RWPE1 (cell line): ENCODE measurements at regions not wholly inside any gene's neighbourhood (a gene's known extent, or its start where the extent isn't known, plus 50 kb on each side); places are given as distances from the start of the nearest gene placed in this dataset.
"Not testable (repeated sequence)": the region's sequence is repeated elsewhere in the genome, so short reads cannot be mapped to it uniquely, and the experiment has no call there.

Experiments
- CTCF ChIA-PET: fragments of 350-600 bp; sonication (Branson Sonifier 250); formaldehyde crosslinking; extraction: SDS; loops from one replicate; lab custom pipeline; 2021; lab: Yijun Ruan, JAX
- POLR2A ChIA-PET: fragments of 400-600 bp; formaldehyde crosslinking; extraction: SDS; loops from one replicate; lab custom pipeline; 2020; ENCODE audit warnings: antibody characterized with exemption; ENCODE audit not compliant: low non-redundant PET; lab: Yijun Ruan, JAX
- DNase-seq: peaks from one replicate; pipeline ENCODE4 v3.0.0; 2012; ENCODE audit warnings: low spot score
- H3K27ac ChIP-seq: fragments of 450-650 bp; 2 replicates; pipeline ENCODE4 v1.5.1; 2017
- TF ChIP-seq, protein P1 (sequence below): fragments of 450-650 bp; conservative IDR thresholded peaks from 2 replicates; pipeline ENCODE4 v1.5.1; 2017; ENCODE audit warnings: low read depth, mild to moderate bottlenecking

DNA sequence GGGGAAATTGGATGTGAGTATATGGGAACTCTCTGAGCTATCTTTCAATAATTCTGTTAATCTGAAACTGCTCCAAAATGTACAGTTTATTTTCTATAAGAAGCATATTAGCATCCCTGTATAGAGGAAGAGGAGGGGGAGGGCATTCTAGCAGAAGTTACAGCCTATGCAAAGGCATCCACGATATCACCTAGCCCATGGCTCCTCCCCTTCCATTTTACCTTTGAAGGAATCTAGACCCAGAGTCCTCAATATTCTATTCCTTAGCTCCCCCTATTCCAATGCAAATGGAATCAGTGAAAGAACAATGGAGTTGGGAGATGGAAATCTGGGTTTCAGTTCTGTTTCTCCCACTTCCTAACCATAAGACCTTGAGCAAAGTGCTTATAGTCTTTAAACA lies 132.9 kb upstream of the IFNE start:
- TF ChIP-seq, protein P1, sequence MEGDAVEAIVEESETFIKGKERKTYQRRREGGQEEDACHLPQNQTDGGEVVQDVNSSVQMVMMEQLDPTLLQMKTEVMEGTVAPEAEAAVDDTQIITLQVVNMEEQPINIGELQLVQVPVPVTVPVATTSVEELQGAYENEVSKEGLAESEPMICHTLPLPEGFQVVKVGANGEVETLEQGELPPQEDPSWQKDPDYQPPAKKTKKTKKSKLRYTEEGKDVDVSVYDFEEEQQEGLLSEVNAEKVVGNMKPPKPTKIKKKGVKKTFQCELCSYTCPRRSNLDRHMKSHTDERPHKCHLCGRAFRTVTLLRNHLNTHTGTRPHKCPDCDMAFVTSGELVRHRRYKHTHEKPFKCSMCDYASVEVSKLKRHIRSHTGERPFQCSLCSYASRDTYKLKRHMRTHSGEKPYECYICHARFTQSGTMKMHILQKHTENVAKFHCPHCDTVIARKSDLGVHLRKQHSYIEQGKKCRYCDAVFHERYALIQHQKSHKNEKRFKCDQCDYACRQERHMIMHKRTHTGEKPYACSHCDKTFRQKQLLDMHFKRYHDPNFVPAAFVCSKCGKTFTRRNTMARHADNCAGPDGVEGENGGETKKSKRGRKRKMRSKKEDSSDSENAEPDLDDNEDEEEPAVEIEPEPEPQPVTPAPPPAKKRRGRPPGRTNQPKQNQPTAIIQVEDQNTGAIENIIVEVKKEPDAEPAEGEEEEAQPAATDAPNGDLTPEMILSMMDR: no peak
- H3K27ac ChIP-seq: no peak overlapping the region
- CTCF ChIA-PET: interaction anchor here (0.6 to 0.7 kb wide), 2 partner anchors 244 to 872 kb away, joined by 3 read pairs; no protein-coding TSS in a partner anchor
- POLR2A ChIA-PET: no interaction called here
- no peak for DNase-seq

DNA sequence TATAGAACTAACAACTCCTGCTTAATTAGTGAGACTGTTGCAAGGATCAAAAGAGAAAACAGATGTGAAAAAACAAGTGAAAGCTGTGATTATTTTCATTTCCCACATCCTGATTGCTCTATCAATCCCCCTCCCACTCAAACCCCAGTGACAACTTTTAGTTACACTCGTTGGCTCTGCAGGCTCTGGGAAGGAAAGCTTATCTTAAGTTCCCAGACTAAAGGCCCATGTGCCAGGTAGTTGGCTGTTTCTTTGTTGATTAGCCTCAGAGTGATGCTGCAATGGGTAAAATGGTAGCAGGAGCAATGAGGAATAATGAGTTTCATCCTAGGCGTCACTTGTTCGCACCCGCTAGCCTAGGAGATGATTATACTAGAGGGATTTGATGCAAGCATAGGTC lies 133.3 kb upstream of the IFNE start:
- no peak for DNase-seq
- ChIA-PET CTCF (interaction anchor here (0.7 kb wide), 1 partner anchor 871 kb away, joined by 3 read pairs; no protein-coding TSS in a partner anchor), POLR2A (no interaction called here)
- H3K27ac ChIP-seq: no peak overlapping the region
- TF ChIP-seq, protein P1: no peak

DNA sequence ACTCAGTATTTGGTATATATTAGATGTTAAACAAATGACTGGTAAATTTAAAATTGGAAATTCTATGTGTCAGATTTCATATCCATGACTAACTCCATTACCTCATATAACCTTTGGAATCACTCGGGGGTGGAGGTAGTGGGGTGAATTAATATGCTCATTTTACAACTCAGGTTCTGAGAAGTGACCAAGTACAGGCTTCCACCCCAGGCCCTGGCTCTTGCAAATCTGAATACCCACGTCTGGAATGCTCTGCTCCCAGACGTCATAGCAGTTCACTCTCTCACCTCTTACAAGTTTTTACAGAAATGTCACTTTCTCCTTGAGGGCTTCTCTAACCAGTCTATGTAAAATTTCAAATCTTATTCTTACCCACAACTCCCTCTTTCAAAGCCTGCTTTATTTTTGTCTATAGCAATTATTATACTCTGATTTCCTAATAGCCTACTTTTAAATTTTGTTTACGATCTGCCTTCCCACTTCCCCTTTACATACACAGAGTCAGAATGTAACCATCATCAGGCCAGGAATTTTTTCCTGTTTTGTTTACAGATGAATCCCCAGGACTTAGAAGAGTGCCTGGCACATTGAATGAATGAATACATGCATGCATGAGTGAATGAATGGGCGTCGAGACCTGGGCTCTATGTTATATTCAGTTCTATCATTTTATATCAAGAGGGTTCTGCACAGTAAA lies 134.1 kb upstream of the IFNE start:
- TF ChIP-seq, protein P1: no peak
- DNase-seq: peak; percentile 92
- ChIA-PET POLR2A (no interaction called here), CTCF (interaction anchor here (0.6 kb wide), 1 partner anchor 121 kb away, joined by 3 read pairs; no protein-coding TSS in a partner anchor)
- H3K27ac ChIP-seq: peak overlapping the region; percentile 83

DNA sequence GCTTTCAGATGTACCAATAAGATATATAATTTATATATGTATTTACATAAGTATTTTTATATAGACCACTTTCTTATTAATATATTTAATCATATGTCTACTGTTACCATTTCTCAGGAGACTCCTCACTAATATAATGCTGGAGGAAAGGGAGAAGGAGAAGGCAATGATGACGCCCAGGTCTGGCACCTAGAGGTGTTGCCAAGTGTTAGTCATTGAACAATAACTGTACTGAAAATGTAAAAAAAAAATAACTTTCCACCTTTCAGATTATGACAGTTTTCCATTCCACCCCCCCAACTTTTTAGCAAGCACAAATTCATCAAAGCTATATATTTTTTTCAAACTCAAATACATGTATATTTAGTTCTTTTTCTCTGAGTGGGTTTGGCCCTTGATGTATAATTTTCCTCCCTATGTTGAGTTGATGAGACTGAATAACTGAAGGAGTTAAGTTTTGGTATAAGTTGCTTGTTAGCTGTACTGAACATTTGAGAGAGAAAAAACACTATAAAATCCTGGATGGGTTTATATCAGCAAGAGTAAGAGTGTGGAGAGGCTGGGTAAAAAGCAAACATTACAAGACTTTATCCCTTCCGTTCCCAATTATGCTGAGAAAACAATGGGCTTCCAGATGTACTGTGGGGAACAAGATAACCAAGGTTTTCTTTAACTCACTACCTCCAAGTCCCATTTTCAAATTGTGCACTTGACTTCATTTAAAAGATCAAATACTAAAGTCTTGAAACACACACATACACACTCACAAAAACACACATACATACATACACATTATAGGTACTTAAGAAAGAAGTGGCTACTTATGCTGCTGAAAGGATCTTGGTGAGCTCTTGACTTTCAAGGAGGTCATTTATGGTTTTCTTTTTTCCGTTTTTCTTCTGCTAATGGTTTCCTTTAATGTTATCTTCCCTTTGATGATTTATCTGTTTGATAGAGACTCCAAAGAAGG lies 142.8 kb upstream of the IFNE start:
- TF ChIP-seq, protein P1: no peak
- no peak overlapping the region for H3K27ac ChIP-seq
- POLR2A ChIA-PET: no interaction called here
- CTCF ChIA-PET: interaction anchor here (0.6 kb wide), 2 partner anchors 39 to 125 kb away, joined by 3 to 4 read pairs; no protein-coding TSS in a partner anchor
- DNase-seq: no peak

DNA sequence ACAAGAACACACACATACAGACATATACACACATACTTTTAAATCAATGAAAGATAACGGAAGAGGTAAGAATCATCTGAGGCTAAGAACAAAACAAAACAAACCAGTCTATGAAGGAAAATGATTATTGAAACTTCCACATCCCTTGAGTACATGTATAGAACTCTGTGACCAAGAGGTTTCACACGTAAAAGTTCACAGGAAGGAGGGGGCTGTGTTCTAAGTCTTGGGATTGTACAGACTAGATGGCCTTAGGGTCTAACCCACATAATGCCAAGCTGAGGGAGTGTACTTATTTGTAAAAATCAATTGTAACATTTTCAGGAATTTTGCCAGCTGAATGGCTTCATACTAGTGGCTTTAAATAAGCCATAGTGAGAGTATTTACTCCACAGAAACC lies 144.4 kb upstream of the IFNE start:
- ChIA-PET POLR2A (no interaction called here), CTCF (no interaction called here)
- no peak overlapping the region for H3K27ac ChIP-seq
- TF ChIP-seq, protein P1: no peak
- DNase-seq: no peak

DNA sequence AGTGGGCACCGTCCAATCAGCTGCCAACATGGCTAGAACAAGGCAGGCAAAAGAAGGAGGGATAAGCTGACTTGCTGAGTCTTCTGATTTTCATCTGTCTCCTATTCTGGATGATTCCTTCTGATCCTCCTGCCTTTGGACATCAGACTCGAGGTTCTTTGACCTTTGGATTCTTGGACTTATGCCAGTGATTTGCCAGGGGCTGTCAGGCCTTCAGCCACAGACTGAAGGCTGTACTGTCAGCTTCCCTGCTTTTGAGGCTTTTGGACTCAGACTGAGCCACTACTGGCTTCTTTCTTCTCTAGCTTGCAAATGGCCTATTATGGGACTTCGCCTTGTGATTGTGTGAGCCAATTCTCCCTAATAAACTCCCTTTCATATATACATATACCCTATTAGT lies 146.8 kb upstream of the IFNE start:
- CTCF ChIA-PET, DNase-seq, POLR2A ChIA-PET, H3K27ac ChIP-seq: not testable (repeated sequence)
